Osteocyte (in vitro differentiated cells): ENCODE measurements at regions not wholly inside any gene's neighbourhood (a gene's known extent, or its start where the extent isn't known, plus 50 kb on each side); places are given as distances from the start of the nearest gene placed in this dataset.

Experiments used
- DNase-seq: peaks from one replicate; pipeline ENCODE4 v3.0.0; 2021; ENCODE audit warnings: mixed read lengths; ENCODE audit not compliant: unreplicated experiment; ENCODE audit errors: extremely low spot score
- H3K27ac Mint-ChIP-seq: one replicate; pipeline ENCODE4 v1.8.0; 2021; ENCODE audit warnings: mild to moderate bottlenecking, mixed read lengths; ENCODE audit not compliant: unreplicated experiment
- H3K27me3 Mint-ChIP-seq: one replicate; pipeline ENCODE4 v1.8.0; 2021; ENCODE audit warnings: mixed read lengths; ENCODE audit not compliant: unreplicated experiment
- H3K36me3 Mint-ChIP-seq: one replicate; pipeline ENCODE4 v1.8.0; 2021; ENCODE audit warnings: mixed read lengths; ENCODE audit not compliant: unreplicated experiment
- H3K4me1 Mint-ChIP-seq: one replicate; pipeline ENCODE4 v1.8.0; 2021; ENCODE audit warnings: mixed read lengths; ENCODE audit not compliant: unreplicated experiment
- H3K4me3 Mint-ChIP-seq: one replicate; pipeline ENCODE4 v1.8.0; 2021; ENCODE audit warnings: mild to moderate bottlenecking, moderate library complexity, mixed read lengths; ENCODE audit not compliant: unreplicated experiment
- H3K9me3 Mint-ChIP-seq: one replicate; pipeline ENCODE4 v1.8.0; 2021; ENCODE audit warnings: mixed read lengths; ENCODE audit not compliant: unreplicated experiment
- CTCF ChIP-seq: fragments of 200-600 bp; sonication (generic); IDR thresholded peaks from 2 replicates; pipeline ENCODE4 v1.5.0; 2021; ENCODE audit warnings: antibody characterized with exemption, mild to moderate bottlenecking, moderate library complexity

GRCh38 chr5:26427281-26427680 is 611.1 kb downstream of the CDH9 start:
- H3K36me3 Mint-ChIP-seq: no peaks in the 10 kb centered on the region
- no peak overlapping the region for H3K27ac Mint-ChIP-seq
- no peaks in the 10 kb centered on the region for H3K27me3 Mint-ChIP-seq
- H3K4me1 Mint-ChIP-seq: no peaks in the 10 kb centered on the region
- no peak for TF ChIP-seq CTCF
- H3K4me3 Mint-ChIP-seq: no peak overlapping the region
- peaks cover 40% of the 10 kb centered on the region for H3K9me3 Mint-ChIP-seq
- DNase-seq: no peak

- Mint-ChIP-seq H3K27me3 (no peaks in the 10 kb centered on the region), H3K4me3 (no peak overlapping the region), H3K4me1 (no peaks in the 10 kb centered on the region), H3K27ac (no peak overlapping the region), H3K9me3 (peaks cover 18% of the 10 kb centered on the region), H3K36me3 (no peaks in the 10 kb centered on the region)
- no peak for TF ChIP-seq CTCF
- no peak for DNase-seq
Measured at GRCh38 chr5:26419987-26420386, 618.4 kb downstream of the CDH9 start.

DNA sequence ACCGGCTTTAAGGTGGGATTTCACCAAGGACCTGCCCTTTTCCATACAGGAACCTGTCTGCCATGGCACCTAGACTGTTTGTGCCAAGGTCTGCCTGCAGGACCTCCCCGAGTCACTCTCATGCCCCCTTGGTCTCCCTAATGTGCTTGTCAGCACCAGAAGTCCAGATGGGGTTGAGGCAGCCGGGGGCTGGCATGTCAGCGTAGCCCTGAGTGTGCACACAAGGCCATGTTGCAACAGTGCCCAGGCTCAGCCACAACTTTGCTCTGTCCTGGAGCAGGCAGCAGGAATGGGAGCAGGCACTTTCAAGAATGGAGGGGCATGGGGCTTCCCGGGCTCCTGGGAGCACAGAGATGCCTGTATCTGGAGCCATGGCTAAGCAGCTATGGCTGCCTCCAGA is 621.5 kb downstream of the CDH9 start:
- TF ChIP-seq CTCF: no peak
- H3K27me3 Mint-ChIP-seq: no peaks in the 10 kb centered on the region
- H3K36me3 Mint-ChIP-seq: no peaks in the 10 kb centered on the region
- H3K4me1 Mint-ChIP-seq: no peaks in the 10 kb centered on the region
- no peak overlapping the region for H3K27ac Mint-ChIP-seq
- peaks cover 12% of the 10 kb centered on the region for H3K9me3 Mint-ChIP-seq
- no peak overlapping the region for H3K4me3 Mint-ChIP-seq
- no peak for DNase-seq

DNA sequence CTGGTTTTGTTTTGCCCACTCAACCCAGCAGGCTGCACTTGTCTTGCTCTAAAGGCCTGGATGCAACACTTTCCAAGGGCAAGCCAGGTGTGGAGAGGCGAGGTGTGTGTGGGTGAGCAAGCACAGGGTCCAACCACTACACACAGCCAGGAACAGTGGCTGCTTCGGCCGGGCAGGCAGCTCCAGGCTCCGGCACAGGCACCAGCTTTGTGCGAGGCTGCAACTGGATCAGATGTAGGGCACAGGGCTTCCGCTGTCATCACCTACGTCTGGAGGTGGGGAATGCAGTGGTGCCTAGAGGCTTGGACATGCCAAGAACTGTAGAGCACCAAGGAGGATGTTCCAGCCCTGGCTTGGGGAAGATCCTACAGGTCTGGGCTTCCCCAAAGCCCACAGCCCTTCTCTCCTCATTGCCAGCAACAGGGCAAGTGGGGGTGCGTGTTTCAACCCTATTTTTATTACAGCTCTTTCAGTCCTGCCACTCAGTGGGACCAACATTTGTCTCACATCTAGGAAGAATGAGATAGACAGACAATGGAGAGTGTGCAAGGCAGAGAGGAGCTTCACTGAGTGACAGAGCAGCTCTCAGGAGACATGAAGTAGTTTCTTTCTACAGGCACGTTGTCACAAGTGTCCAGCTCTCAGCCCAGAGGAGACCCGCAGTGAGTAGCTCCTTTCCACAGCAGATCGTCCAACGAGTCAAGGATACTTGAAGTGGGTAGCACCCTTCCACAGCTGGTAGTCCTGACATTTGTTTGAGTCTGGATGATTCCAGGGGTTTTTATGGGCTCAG is 622.2 kb downstream of the CDH9 start:
- Mint-ChIP-seq H3K4me3 (no peak overlapping the region), H3K27ac (no peak overlapping the region), H3K27me3 (no peaks in the 10 kb centered on the region), H3K9me3 (peaks cover 10% of the 10 kb centered on the region), H3K4me1 (no peaks in the 10 kb centered on the region), H3K36me3 (no peaks in the 10 kb centered on the region)
- no peak for TF ChIP-seq CTCF
- no peak for DNase-seq

DNA sequence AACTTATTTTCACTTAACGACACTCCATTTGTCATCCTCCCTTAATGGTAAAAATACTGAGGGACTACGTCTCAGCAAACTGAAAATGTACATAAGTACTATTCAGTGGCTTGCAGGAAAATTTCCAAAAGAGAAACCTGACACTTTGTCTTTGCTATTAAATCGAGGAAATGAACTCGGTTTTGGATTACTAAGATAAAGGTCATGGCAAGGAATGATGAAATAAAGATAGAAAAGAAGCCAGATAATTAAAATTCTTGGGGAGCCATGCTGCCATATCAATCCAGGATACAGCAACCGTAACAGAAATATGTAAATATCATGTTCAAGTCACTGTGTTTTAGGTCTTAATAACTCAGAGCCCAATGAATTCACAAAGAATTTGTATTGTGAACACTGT is 647.8 kb downstream of the CDH9 start:
- DNase-seq: no peak
- TF ChIP-seq CTCF: no peak
- no peak overlapping the region for H3K27ac Mint-ChIP-seq
- no peaks in the 10 kb centered on the region for H3K36me3 Mint-ChIP-seq
- H3K9me3 Mint-ChIP-seq: peaks cover 33% of the 10 kb centered on the region
- no peaks in the 10 kb centered on the region for H3K4me1 Mint-ChIP-seq
- H3K4me3 Mint-ChIP-seq: no peak overlapping the region
- no peaks in the 10 kb centered on the region for H3K27me3 Mint-ChIP-seq
